ENCODE measurements at regions not wholly inside any gene's neighbourhood (a gene's known extent, or its start where the extent isn't known, plus 50 kb on each side); places are given as distances from the start of the nearest gene placed in this dataset.

DNA sequence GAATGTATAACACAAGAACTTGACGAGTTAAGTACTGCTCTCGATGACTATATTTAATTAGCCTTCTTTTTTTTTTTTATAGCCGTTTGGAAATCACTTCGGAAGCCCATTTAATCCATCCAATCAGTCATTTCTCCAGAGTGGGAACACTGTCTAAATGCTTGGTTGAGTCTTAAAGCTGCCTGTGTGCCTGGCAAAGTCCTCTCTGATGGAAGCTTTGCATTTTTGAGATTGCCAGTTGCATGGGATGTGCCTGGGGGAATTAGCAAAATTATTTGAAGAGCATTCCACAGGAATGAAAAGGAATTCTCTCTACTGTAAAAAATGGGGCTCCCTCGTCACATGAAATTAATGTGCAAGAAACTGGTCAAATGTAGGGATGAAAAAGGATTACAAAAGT lies 398.8 kb upstream of the RPS6KA3 start:
- no peak overlapping the region for H3K4me3 ChIP-seq
- ATAC-seq (no peak), FAIRE-seq (no peak), DNase-seq (ENCODE audit: extremely low read depth in 1 of 4, low spot score in 3 of 4) (no peak)
- H3K4me2 ChIP-seq (ENCODE audit: insufficient read depth, low read length): no peak overlapping the region
- no peak overlapping the region for H3K27ac ChIP-seq (ENCODE audit: extremely low read depth, low read depth, low read length)
- H3K36me3 ChIP-seq (ENCODE audit: control insufficient read depth, insufficient read depth, low read length): no peaks in the 10 kb centered on the region
- H3K9ac ChIP-seq (ENCODE audit: insufficient read depth in 1 of 2, low read depth in 2 of 2, low read length in 2 of 2): no peak overlapping the region
- H4K20me1 ChIP-seq (replicated peaks; ENCODE audit: control insufficient read depth, insufficient read depth, low read length): no peaks in the 10 kb centered on the region
- no peaks in the 10 kb centered on the region for H3K9me3 ChIP-seq (replicated peaks; ENCODE audit: control insufficient read depth, insufficient read depth, low read depth, low read length)
- H2AFZ ChIP-seq (ENCODE audit: low read depth, low read length): no peak overlapping the region
- WGBS (ENCODE audit: insufficient coverage, low coverage, missing lambda C conversion rate): 2% methylated on average over 5 of the region's 5 CpGs
- in situ Hi-C loops (cut with MboI): no loop called here
- H3K9me1 ChIP-seq (ENCODE audit: control insufficient read depth, insufficient read depth, low read length): no peaks in the 10 kb centered on the region
- POLR2A ChIA-PET: no interaction called here
- H3K79me2 ChIP-seq (ENCODE audit: control insufficient read depth, insufficient read depth, low read length): no peaks in the 10 kb centered on the region
- no peaks in the 10 kb centered on the region for H3K27me3 ChIP-seq (ENCODE audit: control insufficient read depth in 2 of 2, insufficient read depth in 2 of 2, low read length in 2 of 2)
- CTCF ChIA-PET (ENCODE audit: low intra/inter-chr PET ratio): no interaction called here
- no peaks in the 10 kb centered on the region for H3K4me1 ChIP-seq (replicated peaks in 1 of 2; ENCODE audit: control insufficient read depth in 2 of 2, insufficient read depth in 2 of 2, low read length in 2 of 2)
- intact Hi-C loops (cut with micrococcal nuclease): no loop called here
- no TSS peak for BruUV-seq (replicated peaks)
- TF ChIP-seq NFE2 (IDR thresholded peaks at IDR 0.05; ENCODE audit: low read depth): no peak
- no peak for TF ChIP-seq XRCC5 (IDR thresholded peaks at IDR 0.05; ENCODE audit: low read depth, low read length)
- TF ChIP-seq HIVEP1 (CRISPR knock-in tag; IDR thresholded peaks at IDR 0.05): no peak
- TF ChIP-seq HDAC2 (IDR thresholded peaks at IDR 0.05): no peak
- no peak for TF ChIP-seq SPI1 (IDR thresholded peaks at IDR 0.05; ENCODE audit: borderline replicate concordance, low read depth, low read length)
- TF ChIP-seq ZNF239 (CRISPR knock-in tag; IDR thresholded peaks at IDR 0.05): no peak
- TF ChIP-seq SMAD3 (CRISPR knock-in tag; conservative IDR thresholded peaks at IDR 0.05): no peak
- no peak for TF ChIP-seq PHF20 (IDR thresholded peaks at IDR 0.05; ENCODE audit: partially characterized antibody)
- TF ChIP-seq IRF2 (CRISPR knock-in tag; IDR thresholded peaks at IDR 0.05): no peak
- TF ChIP-seq RBM25 (IDR thresholded peaks at IDR 0.05; ENCODE audit: low read depth, low read length, severe bottlenecking): no peak
- no peak for TF ChIP-seq YY1 (IDR thresholded peaks at IDR 0.05; ENCODE audit: borderline replicate concordance in 1 of 3, control insufficient read depth in 1 of 3, extremely low read depth in 1 of 3, insufficient read depth in 3 of 3, insufficient read length in 1 of 3, insufficient replicate concordance in 2 of 3, low read depth in 1 of 3, low read length in 2 of 3)
- TF ChIP-seq, protein P1, sequence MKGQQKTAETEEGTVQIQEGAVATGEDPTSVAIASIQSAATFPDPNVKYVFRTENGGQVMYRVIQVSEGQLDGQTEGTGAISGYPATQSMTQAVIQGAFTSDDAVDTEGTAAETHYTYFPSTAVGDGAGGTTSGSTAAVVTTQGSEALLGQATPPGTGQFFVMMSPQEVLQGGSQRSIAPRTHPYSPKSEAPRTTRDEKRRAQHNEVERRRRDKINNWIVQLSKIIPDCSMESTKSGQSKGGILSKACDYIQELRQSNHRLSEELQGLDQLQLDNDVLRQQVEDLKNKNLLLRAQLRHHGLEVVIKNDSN (CRISPR knock-in tag; IDR thresholded peaks at IDR 0.05): no peak
- TF ChIP-seq, protein P2, sequence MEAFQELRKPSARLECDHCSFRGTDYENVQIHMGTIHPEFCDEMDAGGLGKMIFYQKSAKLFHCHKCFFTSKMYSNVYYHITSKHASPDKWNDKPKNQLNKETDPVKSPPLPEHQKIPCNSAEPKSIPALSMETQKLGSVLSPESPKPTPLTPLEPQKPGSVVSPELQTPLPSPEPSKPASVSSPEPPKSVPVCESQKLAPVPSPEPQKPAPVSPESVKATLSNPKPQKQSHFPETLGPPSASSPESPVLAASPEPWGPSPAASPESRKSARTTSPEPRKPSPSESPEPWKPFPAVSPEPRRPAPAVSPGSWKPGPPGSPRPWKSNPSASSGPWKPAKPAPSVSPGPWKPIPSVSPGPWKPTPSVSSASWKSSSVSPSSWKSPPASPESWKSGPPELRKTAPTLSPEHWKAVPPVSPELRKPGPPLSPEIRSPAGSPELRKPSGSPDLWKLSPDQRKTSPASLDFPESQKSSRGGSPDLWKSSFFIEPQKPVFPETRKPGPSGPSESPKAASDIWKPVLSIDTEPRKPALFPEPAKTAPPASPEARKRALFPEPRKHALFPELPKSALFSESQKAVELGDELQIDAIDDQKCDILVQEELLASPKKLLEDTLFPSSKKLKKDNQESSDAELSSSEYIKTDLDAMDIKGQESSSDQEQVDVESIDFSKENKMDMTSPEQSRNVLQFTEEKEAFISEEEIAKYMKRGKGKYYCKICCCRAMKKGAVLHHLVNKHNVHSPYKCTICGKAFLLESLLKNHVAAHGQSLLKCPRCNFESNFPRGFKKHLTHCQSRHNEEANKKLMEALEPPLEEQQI (IDR thresholded peaks at IDR 0.05): no peak
- TF ChIP-seq, protein P3, sequence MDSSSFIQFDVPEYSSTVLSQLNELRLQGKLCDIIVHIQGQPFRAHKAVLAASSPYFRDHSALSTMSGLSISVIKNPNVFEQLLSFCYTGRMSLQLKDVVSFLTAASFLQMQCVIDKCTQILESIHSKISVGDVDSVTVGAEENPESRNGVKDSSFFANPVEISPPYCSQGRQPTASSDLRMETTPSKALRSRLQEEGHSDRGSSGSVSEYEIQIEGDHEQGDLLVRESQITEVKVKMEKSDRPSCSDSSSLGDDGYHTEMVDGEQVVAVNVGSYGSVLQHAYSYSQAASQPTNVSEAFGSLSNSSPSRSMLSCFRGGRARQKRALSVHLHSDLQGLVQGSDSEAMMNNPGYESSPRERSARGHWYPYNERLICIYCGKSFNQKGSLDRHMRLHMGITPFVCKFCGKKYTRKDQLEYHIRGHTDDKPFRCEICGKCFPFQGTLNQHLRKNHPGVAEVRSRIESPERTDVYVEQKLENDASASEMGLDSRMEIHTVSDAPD (CRISPR knock-in tag; IDR thresholded peaks at IDR 0.05): no peak
- TF ChIP-seq, protein P4, sequence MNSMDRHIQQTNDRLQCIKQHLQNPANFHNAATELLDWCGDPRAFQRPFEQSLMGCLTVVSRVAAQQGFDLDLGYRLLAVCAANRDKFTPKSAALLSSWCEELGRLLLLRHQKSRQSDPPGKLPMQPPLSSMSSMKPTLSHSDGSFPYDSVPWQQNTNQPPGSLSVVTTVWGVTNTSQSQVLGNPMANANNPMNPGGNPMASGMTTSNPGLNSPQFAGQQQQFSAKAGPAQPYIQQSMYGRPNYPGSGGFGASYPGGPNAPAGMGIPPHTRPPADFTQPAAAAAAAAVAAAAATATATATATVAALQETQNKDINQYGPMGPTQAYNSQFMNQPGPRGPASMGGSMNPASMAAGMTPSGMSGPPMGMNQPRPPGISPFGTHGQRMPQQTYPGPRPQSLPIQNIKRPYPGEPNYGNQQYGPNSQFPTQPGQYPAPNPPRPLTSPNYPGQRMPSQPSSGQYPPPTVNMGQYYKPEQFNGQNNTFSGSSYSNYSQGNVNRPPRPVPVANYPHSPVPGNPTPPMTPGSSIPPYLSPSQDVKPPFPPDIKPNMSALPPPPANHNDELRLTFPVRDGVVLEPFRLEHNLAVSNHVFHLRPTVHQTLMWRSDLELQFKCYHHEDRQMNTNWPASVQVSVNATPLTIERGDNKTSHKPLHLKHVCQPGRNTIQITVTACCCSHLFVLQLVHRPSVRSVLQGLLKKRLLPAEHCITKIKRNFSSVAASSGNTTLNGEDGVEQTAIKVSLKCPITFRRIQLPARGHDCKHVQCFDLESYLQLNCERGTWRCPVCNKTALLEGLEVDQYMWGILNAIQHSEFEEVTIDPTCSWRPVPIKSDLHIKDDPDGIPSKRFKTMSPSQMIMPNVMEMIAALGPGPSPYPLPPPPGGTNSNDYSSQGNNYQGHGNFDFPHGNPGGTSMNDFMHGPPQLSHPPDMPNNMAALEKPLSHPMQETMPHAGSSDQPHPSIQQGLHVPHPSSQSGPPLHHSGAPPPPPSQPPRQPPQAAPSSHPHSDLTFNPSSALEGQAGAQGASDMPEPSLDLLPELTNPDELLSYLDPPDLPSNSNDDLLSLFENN (IDR thresholded peaks at IDR 0.05; ENCODE audit: low read depth in 2 of 2, low read length in 2 of 2): no peak
- no peak for TF ChIP-seq EWSR1 (IDR thresholded peaks at IDR 0.05; ENCODE audit: borderline replicate concordance, low read depth, partially characterized antibody)

Measured in K562 (cell line).